Stimulated activated CD4-positive, alpha-beta T cell treated with anti-CD3 and anti-CD28 coated beads, Interleukin-1b, Interleukin-23, amount 100 ng/mL, for 4 hours (primary cell): ENCODE measurements at regions not wholly inside any gene's neighbourhood (a gene's known extent, or its start where the extent isn't known, plus 50 kb on each side); places are given as distances from the start of the nearest gene placed in this dataset.

Experiments
- DNase-seq, 2 donors: peaks; one replicate each; pipeline ENCODE4 v3.0.0-alpha.2; 2020; ENCODE audit warnings: low read depth in 2 of 2

DNA sequence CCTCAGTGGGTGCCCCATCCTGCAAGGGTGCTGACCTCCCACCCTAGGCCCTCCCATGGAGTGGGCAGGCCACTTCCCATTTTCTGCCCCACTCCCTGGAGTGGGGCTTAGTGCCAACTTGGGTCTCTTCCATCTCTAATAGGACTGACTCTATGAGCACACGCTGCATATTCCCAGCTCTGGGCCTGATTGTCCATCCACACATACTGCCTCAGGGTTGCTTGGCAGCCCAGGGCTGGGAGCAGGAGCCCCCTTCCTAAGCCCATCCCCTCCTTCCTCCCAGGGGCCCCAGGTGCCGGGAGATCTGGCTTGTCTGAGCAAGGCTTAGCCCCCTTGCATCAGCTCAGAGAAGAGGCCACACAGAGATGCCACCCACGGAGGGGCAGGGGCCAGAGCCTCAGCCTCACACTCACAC lies 55.1 kb downstream of the PJA1 start:
- no peak for DNase-seq

DNA sequence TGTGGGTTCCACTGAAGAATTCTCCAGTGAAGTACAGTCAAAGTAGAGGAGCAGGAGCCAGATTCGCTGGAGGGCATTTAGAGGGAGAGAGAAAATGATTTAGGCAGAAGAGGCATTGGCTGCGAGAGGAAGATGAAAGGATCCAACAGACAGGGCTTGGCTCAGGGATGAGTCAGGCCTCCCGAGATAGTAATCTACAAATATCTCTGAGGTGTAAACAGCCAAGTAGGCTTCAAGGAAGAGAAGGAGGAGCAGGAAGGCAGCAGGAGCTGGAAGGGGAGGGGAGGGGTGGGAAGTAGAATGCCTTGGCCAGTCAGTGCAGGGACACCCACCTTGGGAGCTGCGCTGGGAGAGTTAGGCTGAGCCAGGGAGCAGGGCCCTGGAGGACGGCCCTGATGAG lies 55.5 kb downstream of the PJA1 start:
- DNase-seq: no peak

DNA sequence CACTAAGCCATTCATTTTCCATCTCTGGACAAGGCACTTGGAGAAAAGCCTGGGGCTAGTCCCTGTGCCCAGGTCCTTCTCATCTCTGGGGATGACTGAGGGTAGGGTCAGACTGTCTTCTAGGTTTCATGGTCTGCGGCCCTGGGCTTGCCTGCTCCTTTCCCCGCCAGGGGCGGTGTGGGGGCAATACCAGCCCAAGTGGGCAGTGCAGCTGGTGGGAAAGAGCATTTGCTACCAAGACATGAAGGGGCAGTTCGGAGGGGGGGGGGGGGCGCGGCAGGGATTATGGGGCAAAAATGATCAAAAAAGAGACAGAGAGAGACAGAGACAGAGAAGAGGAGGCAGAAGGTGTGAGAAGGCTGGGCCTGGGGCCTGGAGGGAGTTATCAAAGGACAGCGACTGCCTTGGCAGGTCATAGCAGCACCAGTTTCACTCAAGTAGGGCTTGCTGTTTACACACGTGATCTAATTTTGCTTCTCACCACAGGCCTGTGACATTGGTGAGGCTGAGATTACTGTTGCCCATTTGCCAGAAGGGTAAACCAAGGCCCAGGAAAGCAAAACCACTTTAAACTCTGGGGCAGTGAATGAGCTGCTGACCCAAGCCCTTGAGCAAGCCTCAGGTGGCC lies 56.1 kb downstream of the PJA1 start:
- no peak for DNase-seq

DNA sequence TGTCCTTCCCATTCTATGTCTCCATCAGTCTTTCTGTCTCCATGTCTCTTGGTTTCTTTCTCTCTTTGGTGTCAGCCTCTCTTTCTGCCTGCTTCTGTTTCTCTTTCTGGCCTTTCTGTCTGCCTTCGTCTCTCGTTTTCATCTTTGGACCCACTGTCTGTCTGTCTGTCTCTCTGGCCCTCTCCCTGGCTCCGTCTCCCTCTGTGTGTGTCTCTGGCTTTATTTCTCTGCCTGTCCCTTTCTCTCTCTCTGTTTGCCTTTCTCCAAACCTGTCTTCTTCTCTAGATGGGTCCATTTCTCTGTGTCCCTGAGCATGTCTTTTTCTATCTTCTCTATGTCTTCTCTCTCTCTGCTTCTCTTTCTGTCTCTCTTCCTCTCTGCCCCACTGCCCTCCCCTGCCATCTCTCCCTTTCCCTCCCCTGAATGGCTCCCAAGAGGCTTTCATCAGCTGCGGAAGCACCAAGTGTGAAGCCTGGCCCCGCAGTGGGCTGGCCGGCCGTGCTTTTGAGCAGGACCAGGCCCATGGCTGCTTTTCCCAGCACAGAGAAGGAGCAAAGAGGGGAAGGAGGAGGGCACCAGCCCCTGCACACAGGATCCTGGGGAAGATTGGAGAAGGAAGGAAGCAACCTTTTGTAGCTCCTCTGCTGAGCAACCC lies 57.4 kb downstream of the PJA1 start:
- no peak for DNase-seq

DNA sequence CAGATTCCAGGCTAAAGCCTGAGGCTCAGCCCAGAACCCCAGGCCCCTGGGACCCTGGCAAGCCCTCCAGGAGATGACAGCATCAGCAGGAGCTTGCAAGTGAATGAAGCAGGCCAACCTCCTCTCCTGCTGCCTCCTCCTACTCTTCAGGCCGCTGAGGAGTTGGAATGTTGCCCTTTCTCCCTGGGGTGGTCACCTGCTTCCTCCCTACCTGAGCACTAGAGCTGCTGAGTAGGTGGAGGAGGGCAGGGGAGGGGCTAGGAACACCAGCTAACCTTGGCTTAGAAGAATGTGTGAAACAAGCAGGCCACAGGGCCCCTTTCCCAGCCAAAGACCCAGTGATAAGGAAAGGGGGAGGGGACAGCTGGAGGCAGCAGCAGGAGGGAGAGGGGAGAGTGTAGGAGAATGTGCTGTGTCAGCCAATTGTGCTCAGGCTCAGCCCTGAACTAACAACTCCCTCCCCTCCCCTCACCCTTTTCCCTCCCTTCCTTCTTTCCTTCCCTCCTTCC lies 58.0 kb downstream of the PJA1 start:
- no peak for DNase-seq

DNA sequence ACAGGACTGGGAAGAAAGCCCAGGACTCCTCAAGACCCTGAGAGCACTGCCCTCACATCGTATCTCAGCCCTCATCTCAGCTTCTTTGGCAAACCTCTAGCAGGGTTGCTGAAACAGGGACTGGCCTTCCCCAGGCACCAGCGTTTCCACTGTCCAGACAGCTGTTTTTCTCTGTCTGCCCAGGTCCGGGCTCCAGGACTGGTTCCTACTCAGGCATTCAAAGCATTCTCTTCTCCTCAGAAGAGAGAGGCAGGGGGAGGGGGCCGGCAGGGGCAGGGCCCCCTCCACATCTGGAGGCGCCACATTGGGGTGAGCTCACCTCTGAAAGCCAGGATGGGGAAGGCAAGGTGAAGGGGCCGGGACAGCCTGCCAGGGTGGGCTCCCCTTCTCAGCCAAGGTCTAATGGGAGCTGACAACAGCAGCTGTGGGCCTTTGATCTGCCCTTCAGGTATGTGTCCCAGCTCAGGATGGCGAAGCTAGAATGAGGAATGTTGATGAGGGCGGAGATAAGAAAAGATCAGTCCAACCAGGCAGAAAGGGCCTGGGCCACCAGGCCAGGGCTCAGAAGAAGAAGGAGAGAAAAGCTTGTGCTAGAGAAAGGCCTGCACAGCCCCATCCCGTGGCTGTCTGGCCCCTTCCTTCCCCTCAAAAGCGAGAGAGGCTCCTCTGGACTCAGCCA lies 60.4 kb downstream of the PJA1 start:
- DNase-seq: no peak

DNA sequence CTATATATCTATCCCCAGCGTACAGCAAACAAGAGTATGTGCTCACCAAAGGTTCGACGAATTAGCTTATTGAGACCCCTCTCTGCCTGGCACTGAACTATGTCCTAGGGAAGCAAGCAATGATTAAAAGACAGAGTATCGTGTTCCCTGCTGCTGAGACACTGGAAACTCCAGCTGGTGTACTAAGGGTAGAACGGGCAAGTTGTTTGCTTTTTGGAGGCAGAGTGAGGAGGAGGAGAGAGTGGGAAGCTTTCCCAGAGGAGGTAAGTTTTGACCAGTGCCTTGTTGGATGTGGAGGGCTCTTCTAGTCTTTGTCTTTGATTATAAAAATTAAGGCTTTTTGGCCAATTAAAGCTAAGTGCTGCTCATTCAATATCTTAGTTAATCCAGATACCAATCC lies 61.7 kb downstream of the PJA1 start:
- DNase-seq: no peak

DNA sequence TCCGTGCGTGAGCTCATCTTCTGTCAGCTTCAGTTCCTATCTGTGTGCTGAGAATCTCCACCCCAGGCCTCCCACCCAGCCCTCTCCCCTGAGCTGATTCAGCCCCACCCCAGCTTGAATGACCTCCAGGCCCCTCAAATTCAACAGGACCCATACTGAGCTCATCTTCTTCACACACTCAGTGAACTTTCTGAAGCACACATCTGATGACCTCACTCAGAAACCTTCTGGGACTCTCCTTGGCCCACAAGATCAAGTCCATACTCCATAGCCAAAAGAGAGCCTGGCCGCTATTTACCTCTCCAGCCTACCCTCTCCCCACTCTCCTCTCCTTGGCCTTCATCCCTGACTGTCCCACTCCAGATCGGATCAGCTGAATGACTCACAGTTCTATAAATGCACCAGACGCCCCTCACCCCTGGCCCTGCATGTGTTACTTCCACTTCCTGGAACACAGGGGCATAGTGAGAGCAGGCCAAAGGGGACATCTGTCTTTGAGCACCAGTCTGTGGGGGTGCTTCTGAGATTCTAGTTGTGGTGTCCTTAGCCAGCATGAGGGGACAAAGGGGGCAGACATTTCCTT lies 62.5 kb downstream of the PJA1 start:
- DNase-seq: no peak

DNA sequence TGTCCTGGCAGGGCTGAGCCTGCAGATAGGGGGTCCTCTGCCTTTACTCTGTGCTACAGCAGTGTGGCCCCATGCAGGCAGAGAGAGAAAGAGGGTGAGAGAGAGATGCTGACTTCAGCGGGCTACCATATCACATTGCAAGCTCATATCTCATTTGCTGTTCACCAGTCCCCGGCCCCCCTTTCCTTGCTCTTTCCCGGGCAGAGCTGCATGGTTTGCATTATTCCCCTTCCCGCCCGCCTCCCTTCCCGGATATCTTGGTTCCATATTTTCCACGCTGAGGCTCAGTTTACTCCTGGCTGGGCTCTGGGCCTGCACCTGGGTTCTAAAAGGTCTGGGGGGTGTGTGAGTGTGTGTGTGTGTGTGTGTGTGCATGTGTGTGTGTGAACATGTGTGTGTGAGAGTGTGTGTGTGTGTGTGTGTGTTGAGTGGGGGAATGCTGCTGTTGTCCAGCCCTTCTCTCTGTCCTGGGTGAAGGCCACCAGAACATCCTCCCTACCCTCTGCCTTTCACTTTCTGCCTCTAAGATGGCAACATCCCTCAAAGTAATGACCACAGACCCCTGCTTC lies 63.5 kb downstream of the PJA1 start:
- DNase-seq: no peak

DNA sequence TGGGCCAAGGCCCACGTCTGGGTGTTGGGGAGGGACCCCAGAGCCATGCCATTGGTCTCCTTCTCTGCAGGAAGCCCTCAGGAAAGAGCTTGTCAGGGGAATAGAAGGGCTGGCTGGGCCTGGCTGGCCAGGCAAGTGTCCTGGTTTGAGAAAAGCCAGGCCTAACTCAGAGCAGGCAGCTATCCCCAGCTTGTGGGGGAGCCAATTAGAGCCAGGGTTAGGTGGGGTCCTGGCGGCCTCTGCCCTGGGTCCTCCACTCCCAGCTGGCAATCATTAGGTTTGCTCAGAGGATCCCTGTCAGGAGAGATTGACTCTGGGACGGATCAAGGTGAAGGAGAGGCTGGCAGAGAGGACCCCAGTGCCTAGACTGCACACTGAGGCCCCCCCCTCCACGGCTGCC lies 64.8 kb downstream of the PJA1 start:
- no peak for DNase-seq

DNA sequence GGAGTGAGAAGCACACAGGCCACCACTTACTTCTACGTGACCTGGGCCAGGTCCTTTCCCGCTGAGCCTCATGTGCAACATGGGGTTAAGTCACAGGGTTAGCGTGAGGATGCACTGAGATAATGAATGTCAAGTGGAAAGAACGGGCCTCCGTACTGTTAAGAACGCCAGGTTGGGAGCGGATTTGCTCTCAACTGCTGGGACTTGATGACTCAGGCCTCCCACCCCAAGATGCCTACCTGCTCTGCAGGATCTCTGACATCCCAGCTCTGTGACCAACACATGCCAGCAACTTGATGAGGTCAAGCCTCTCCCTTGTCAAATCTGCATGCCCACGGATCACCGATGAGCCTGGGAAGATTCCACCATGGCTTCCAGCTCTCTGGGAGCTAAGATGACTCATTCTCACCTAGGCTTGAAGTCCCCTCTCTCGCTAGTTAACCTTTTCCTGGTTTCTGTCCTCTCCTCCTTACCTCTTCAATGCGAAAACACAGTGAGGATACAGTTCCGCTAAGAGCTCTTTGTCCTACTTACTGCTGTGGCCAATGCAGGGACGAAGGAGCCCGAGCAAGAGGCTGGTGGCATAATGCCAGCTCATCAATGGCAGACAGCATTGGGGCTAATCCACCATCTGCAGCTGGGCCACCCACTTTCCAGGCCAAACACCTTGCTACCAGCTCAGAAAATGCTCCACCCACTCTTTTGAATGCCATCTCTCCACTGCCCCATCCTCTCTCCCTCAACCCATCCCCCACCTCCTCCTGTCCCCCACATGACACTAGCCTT lies 67.6 kb downstream of the PJA1 start:
- DNase-seq: no peak

DNA sequence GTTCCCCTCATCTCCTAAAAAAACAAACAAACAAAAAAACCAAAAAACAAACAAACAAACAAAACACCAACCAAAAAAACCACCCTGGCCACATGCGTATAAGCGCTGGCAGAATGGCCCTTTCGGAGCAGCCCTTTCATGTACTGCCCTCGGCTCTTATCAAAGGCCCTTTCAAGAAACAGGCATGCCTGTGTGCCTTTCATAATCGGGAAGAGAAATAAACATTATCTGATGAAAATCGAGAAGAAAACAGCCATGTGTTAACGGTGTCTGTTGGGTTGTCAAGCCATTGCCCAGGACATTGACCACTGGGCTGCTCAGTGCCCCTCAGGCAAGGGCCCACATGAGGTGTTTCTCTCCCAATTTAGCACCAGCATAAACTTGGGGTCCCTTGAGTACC lies 68.3 kb downstream of the PJA1 start:
- DNase-seq: no peak

DNA sequence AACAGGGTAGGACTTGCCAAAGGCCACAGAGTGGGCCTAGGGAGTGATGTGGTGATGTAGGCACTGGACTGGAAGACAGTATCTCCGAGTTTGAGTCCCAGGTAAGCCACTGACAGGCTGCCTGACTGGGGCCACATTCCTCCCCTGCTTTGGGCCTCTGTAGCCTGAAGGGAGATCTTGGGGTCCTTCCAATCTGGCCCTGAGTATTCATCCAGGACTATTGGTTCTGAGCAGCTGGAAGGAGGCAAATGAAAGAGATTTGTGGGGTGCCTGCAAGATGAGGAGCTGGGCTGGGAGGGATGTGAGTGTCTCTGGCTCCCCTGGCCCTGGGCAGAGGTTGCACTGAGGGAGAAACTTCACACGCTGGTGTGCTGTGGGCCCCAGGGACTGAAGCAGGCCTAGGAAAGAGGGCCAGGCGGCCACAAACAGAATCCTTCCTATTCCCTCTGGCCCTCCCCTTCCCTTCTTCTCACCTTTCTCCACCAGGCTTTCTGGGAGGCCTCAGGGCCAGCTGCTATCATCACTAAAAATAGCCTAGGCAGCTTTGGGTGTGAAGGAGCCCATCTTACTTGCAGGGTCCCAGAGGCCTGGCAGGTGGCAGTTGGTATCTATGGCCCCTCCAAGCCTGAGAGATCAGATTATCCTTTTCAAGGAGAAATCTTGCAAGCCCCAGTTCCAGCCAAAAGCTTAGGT lies 70.1 kb downstream of the PJA1 start:
- no peak for DNase-seq

DNA sequence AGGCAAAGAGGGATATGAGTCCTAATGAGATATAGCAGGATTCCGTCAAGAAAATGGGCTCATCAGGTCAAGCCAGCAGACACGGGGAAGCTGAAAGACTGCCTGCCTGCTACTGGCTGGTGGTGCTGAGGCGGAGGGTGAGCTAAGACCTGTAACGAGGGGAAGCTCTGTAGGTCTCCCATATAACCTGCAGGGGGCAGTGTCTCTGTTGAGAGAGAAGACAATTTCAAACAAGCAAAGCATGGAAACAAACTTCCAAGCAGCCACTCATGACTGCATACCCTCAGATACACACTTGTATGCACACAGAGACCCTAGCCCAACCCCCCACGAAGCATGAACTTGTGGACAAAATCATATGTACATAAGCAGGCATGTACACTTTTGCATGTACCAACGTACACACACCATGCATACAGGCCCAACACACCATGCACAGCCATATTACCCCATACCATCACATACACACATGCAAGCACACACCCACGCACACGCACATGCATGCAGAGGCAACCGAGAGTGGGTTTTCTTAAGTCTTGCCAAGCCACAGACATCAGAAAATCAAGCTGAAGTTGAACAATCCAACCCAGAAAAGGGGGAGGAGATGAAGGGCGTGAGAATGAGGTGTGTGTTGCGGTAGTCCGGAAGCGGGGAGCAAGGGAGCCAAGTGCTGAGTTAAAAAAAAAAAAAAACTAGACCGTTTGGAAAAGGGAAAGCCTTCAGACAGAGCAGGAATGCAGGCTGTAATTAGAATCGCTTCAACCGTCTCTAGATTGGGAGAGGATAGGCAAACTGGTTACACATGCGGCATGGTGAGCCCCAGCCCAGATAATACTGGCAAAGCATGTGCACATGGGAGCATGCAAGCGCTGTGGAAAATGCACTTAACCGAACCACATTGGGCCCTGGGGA lies 71.0 kb downstream of the PJA1 start:
- peak; percentile 2 to 5 for DNase-seq

DNA sequence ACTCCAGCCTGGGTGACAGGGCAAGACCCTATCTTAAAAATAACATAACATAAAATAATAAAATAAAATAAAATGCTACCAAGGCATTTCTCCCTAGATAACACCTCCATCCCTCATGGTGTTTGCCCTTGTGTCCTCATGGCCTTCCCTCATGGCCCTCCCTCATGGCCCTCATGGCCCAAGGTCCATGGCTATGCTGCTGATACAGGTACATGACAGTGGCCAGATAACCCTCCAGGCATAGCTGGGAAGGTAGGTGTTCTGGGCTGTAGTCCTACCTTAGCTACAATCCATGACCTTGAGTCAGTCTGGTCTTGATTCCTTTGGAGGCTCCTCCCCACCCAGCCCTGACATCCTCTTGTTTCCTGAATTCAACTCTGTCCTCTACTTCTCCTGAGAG lies 75.2 kb downstream of the PJA1 start:
- DNase-seq: no peak

DNA sequence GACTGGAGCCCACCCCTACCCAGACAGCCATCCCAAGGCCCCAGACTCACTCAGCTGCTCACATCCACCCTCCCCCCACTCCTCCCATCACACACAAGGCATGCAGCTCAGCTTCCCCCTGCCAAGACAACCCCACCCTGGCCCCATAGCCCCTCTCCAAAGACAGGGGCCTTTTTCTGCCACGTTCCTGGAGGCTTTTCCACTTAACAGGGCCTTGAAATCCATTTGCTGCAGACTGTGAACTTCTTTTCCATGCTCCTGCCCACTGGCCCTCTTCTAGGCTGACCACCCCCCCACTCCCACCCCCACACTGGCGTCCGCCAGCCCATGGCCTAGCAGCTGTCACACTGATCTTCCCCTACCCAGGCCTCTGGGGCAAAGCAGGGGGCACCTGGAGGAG lies 76.0 kb downstream of the PJA1 start:
- DNase-seq: no peak

DNA sequence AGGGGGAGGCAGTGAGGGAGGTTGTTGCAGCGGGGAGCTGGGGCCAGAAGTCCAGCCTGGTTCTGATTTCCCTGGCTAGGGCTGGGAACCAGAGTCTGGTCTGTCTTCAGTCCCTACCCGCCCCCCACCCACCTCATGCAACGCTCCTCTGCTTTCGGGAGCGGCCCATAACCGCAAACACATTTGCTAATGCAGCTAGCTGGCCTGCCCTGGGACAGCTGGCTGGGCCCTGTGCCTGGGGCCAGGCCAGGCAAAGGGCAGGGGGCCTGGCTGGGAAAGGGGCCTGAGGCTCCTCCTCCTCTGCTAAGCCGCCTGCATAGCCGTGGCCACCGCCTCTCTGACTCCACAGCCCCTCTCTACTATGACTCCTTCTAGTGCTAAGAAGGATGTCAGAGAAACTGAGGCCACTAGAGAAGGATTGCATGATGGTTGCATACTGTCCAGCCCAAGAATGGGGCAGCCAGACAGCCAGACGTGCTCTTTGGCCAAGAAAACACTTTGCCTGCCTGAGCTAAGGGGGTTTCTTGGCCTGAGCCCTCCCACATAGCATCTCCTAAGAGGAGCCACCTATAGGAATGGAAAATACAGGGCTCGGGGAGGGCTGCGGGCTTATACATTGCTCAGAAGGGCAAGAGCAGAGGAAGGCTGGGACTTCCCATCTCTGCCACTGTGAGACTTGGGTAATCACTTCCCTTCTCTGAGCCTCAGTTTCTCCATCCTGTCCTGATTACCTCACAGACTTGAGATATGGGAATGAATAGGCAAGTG lies 76.9 kb downstream of the PJA1 start:
- no peak for DNase-seq

DNA sequence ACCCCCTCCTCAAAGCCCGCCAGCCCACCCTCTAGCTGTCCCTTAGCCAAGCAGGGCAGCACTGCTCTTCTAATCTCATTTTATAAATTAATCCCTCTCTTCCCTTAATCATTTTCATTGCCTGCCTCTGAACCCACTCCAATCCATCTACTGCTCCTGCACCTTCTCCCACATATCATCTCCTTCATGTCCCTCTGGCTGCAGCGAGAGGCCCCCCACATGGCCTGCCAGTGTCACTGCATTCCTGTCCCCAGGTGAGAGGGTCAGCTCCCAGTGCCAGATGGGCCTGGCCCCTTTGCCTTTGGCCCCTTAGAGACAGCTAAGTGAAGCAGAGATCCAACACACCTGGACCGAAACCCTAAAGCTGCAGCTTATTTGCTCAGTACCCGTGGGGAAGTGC lies 79.4 kb downstream of the PJA1 start:
- no peak for DNase-seq

DNA sequence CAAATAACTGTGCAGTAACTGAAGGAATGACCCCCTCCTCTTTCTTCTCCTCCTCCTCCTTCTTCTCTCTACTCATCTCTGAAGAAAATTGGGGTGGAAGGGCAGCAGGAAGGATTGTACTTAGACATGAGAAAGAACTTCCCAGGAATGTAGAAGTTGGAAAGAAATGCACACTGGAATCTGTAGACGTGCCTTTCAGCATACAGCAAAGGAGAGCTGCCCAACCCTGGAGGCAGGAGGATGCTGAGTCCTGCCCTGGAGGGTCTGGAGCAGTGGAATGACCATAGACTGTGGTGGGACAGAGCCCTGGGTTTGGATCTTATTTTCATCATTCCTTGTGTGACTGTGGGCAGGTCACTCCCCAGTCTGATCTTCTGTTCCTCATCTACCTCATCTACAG lies 80.1 kb downstream of the PJA1 start:
- no peak for DNase-seq
